ENCODE measurements at regions not wholly inside any gene's neighbourhood (a gene's known extent, or its start where the extent isn't known, plus 50 kb on each side); places are given as distances from the start of the nearest gene placed in this dataset.

GRCh38 chr12:22982635-22983034, 357.7 kb downstream of the ETNK1 start:
- DNase-seq (ENCODE audit: low spot score) = no peak

GRCh38 chr12:22986997-22987396, 362.0 kb downstream of the ETNK1 start:
- Histone ChIP-seq H3K4me1 (ENCODE audit: control insufficient read depth in 4 of 4, insufficient read depth in 4 of 4, low read length in 3 of 4) (no peaks in the 10 kb centered on the region), H3K36me3 (ENCODE audit: control insufficient read depth in 4 of 4, insufficient read depth in 3 of 4, low read depth in 1 of 4, low read length in 3 of 4) (no peaks in the 10 kb centered on the region), H3K9me3 (ENCODE audit: control insufficient read depth in 4 of 4, low read length in 3 of 4) (no peaks in the 10 kb centered on the region), H3K4me3 (ENCODE audit: low read depth in 1 of 3, low read length in 3 of 3) (no peak overlapping the region), H3K27me3 (ENCODE audit: control insufficient read depth in 4 of 4, insufficient read depth in 4 of 4, low read length in 3 of 4) (no peaks in the 10 kb centered on the region), H3K9ac (ENCODE audit: low read depth in 1 of 2, low read length in 2 of 2) (no peak overlapping the region), H3K27ac (ENCODE audit: low read depth in 1 of 2, low read length in 2 of 2) (no peak overlapping the region)
- DNase-seq (ENCODE audit: low spot score) = no peak
- WGBS = 76% methylated on average over 1 of the region's 1 CpG
- TF ChIP-seq JUND (IDR thresholded peaks at IDR 0.05) = no peak
- TF ChIP-seq CTCF (IDR thresholded peaks at IDR 0.05; ENCODE audit: low read depth, low read length, missing input control) = no peak
- no peak for TF ChIP-seq FOXA2 (IDR thresholded peaks at IDR 0.05)
- TF ChIP-seq ZBTB33 (IDR thresholded peaks at IDR 0.05) = no peak
- no peak for TF ChIP-seq HNF4G (IDR thresholded peaks at IDR 0.05)
- TF ChIP-seq MAX (IDR thresholded peaks at IDR 0.05) = no peak
- no peak for TF ChIP-seq RAD21 (IDR thresholded peaks at IDR 0.05)
- no peak for TF ChIP-seq GABPA (IDR thresholded peaks at IDR 0.05 in 1 of 2, conservative IDR thresholded peaks at IDR 0.05 in 1 of 2)
- no peak for TF ChIP-seq HNF4A (conservative IDR thresholded peaks at IDR 0.05)
- no peak for TF ChIP-seq RXRA (IDR thresholded peaks at IDR 0.05)
- no peak for TF ChIP-seq FOXA1 (IDR thresholded peaks at IDR 0.05)
- TF ChIP-seq NR2F2 (IDR thresholded peaks at IDR 0.05) = no peak
- TF ChIP-seq TAF1 (conservative IDR thresholded peaks at IDR 0.05) = no peak
- no peak for TF ChIP-seq EGR1 (IDR thresholded peaks at IDR 0.05; ENCODE audit: low read depth in 2 of 2)
- no peak for TF ChIP-seq SP1 (IDR thresholded peaks at IDR 0.05)

More at GRCh38 chr12:22982635-22983034, 357.7 kb downstream of the ETNK1 start:
- Histone ChIP-seq H3K4me1 (ENCODE audit: control insufficient read depth in 4 of 4, insufficient read depth in 4 of 4, low read length in 3 of 4) (no peaks in the 10 kb centered on the region), H3K9me3 (ENCODE audit: control insufficient read depth in 4 of 4, low read length in 3 of 4) (no peaks in the 10 kb centered on the region), H3K27ac (ENCODE audit: low read depth in 1 of 2, low read length in 2 of 2) (no peak overlapping the region), H3K36me3 (ENCODE audit: control insufficient read depth in 4 of 4, insufficient read depth in 3 of 4, low read depth in 1 of 4, low read length in 3 of 4) (no peaks in the 10 kb centered on the region), H3K9ac (ENCODE audit: low read depth in 1 of 2, low read length in 2 of 2) (no peak overlapping the region), H3K4me3 (ENCODE audit: low read depth in 1 of 3, low read length in 3 of 3) (no peak overlapping the region), H3K27me3 (ENCODE audit: control insufficient read depth in 4 of 4, insufficient read depth in 4 of 4, low read length in 3 of 4) (no peaks in the 10 kb centered on the region)
- WGBS = 93% methylated on average over 13 of the region's 13 CpGs
- no peak for TF ChIP-seq RAD21 (IDR thresholded peaks at IDR 0.05)
- TF ChIP-seq NR2F2 (IDR thresholded peaks at IDR 0.05) = no peak
- TF ChIP-seq MAX (IDR thresholded peaks at IDR 0.05) = no peak
- TF ChIP-seq GABPA (IDR thresholded peaks at IDR 0.05 in 1 of 2, conservative IDR thresholded peaks at IDR 0.05 in 1 of 2) = no peak
- TF ChIP-seq EGR1 (IDR thresholded peaks at IDR 0.05; ENCODE audit: low read depth in 2 of 2) = no peak
- no peak for TF ChIP-seq SP1 (IDR thresholded peaks at IDR 0.05)
- TF ChIP-seq CTCF (IDR thresholded peaks at IDR 0.05; ENCODE audit: low read depth, low read length, missing input control) = no peak
- no peak for TF ChIP-seq ZBTB33 (IDR thresholded peaks at IDR 0.05)
- TF ChIP-seq ATF3 (IDR thresholded peaks at IDR 0.05) = no peak
- TF ChIP-seq HNF4A (conservative IDR thresholded peaks at IDR 0.05) = no peak

Data from liver (tissue), 8 donors.